ENCODE measurements at regions not wholly inside any gene's neighbourhood (a gene's known extent, or its start where the extent isn't known, plus 50 kb on each side); places are given as distances from the start of the nearest gene placed in this dataset.

GRCh38 chr14:83058068-83058467 lies 1524.4 kb upstream of the SEL1L start (continued):
- TF ChIP-seq CEBPB (IDR thresholded peaks at IDR 0.05): no peak
- TF ChIP-seq EHMT2 (IDR thresholded peaks at IDR 0.05; ENCODE audit: low read depth): no peak

- ChIA-PET POLR2A (no interaction called here), CTCF (interaction anchor here (1.3 kb wide), 1 partner anchor 1082 kb away, joined by 5 read pairs; no protein-coding TSS in a partner anchor)
- DNase-seq (ENCODE audit: low read depth in 1 of 2, low spot score in 1 of 2): peak in 1 of 2 experiments; percentile 12
These were observed 1538.3 kb upstream of the SEL1L start for GRCh38 chr14:83071888-83072501.

GRCh38 chr14:83085136-83085535 lies 1551.5 kb upstream of the SEL1L start:
- Histone ChIP-seq H3K9me3 (no peaks in the 10 kb centered on the region; the same call in 2 of the 3 replicates), H3K4me1 (no peaks in the 10 kb centered on the region), H3K27ac (no peak overlapping the region), H3K4me3 (no peak overlapping the region), H3K4me2 (no peak overlapping the region)
- FAIRE-seq (no peak), ATAC-seq (no peak), DNase-seq (ENCODE audit: low read depth in 1 of 2, low spot score in 1 of 2) (no peak)
- WGBS (ENCODE audit: missing lambda C conversion rate): 10% methylated on average over 4 of the region's 4 CpGs
- ChIA-PET CTCF (no interaction called here), POLR2A (no interaction called here)
- TF ChIP-seq CHD4 (IDR thresholded peaks at IDR 0.05; ENCODE audit: borderline replicate concordance) (no peak), E2F6 (IDR thresholded peaks at IDR 0.05; ENCODE audit: borderline replicate concordance, low read depth) (no peak)

More at GRCh38 chr14:83071888-83072501, 1538.3 kb upstream of the SEL1L start:
- Histone ChIP-seq H3K4me3 (no peak overlapping the region), H3K4me2 (no peak overlapping the region), H3K4me1 (no peaks in the 10 kb centered on the region), H3K9me3 (no peaks in the 10 kb centered on the region; the same call in 1 of the 3 replicates), H3K27ac (no peak overlapping the region)
- WGBS (ENCODE audit: missing lambda C conversion rate): 8% methylated on average over 5 of the region's 5 CpGs
- TF ChIP-seq HEYL (CRISPR knock-in tag; IDR thresholded peaks at IDR 0.05) (no peak), RFX5 (IDR thresholded peaks at IDR 0.05) (no peak), FOSL2 (IDR thresholded peaks at IDR 0.05) (no peak), FOSL2 (CRISPR knock-in tag; IDR thresholded peaks at IDR 0.05) (no peak), REST (IDR thresholded peaks at IDR 0.05) (no peak)
- FAIRE-seq (no peak), ATAC-seq (no peak)

- Histone ChIP-seq H3K9me3 (no peaks in the 10 kb centered on the region; the same call in 2 of the 3 replicates), H3K4me3 (no peak overlapping the region), H3K4me1 (no peaks in the 10 kb centered on the region), H3K27ac (no peak overlapping the region), H3K4me2 (no peak overlapping the region)
- POLR2A ChIA-PET: no interaction called here
- no peak for FAIRE-seq
- DNase-seq (ENCODE audit: low read depth in 1 of 2, low spot score in 1 of 2): no peak
- 0% methylated on average over 1 of the region's 1 CpG for WGBS (ENCODE audit: missing lambda C conversion rate)
- CTCF ChIA-PET: no interaction called here
- no peak for ATAC-seq
- TF ChIP-seq MAFK (IDR thresholded peaks at IDR 0.05; ENCODE audit: partially characterized antibody) (no peak), FOSB (CRISPR knock-in tag; IDR thresholded peaks at IDR 0.05) (no peak), REST (IDR thresholded peaks at IDR 0.05) (no peak), ATOH8 (CRISPR knock-in tag; IDR thresholded peaks at IDR 0.05; ENCODE audit: low read depth) (no peak), TFCP2L1 (CRISPR knock-in tag; IDR thresholded peaks at IDR 0.05) (no peak), HEYL (CRISPR knock-in tag; IDR thresholded peaks at IDR 0.05) (no peak), RNF2 (IDR thresholded peaks at IDR 0.05; ENCODE audit: borderline replicate concordance, low read depth) (no peak), POLR2A (IDR thresholded peaks at IDR 0.05; ENCODE audit: low read length) (no peak), FOSL2 (IDR thresholded peaks at IDR 0.05) (no peak), FOSL2 (CRISPR knock-in tag; IDR thresholded peaks at IDR 0.05) (no peak), RARB (CRISPR knock-in tag; IDR thresholded peaks at IDR 0.05) (no peak), RFX5 (IDR thresholded peaks at IDR 0.05) (no peak), RAD21 (conservative IDR thresholded peaks at IDR 0.05 in 1 of 2, IDR thresholded peaks at IDR 0.05 in 1 of 2) (no peak), ZNF302 (CRISPR knock-in tag; IDR thresholded peaks at IDR 0.05) (no peak), ZFP36 (IDR thresholded peaks at IDR 0.05; ENCODE audit: borderline replicate concordance, partially characterized antibody) (no peak), CEBPB (IDR thresholded peaks at IDR 0.05) (no peak), HDAC2 (IDR thresholded peaks at IDR 0.05) (no peak), JUN (IDR thresholded peaks at IDR 0.05) (no peak), HOXB13 (CRISPR knock-in tag; IDR thresholded peaks at IDR 0.05; ENCODE audit: low read depth) (no peak), MAX (IDR thresholded peaks at IDR 0.05) (no peak)
These were observed 1552.1 kb upstream of the SEL1L start for GRCh38 chr14:83085725-83086124.
